Stimulated activated CD4-positive, alpha-beta T cell treated with anti-CD3 and anti-CD28 coated beads, Interleukin-2, amount 100 ng/mL, for 4 hours (primary cell): ENCODE measurements at regions not wholly inside any gene's neighbourhood (a gene's known extent, or its start where the extent isn't known, plus 50 kb on each side); places are given as distances from the start of the nearest gene placed in this dataset.

Source experiments
- DNase-seq: peaks from one replicate; pipeline ENCODE4 v3.0.0-alpha.2; 2020; ENCODE audit warnings: low read depth

GRCh38 chr17:72258711-72259110 lies 137.9 kb downstream of the SOX9 start:
- DNase-seq = no peak

- no peak for DNase-seq
These were observed 139.1 kb downstream of the SOX9 start for GRCh38 chr17:72259922-72260321.

- DNase-seq = no peak
These were observed 141.9 kb downstream of the SOX9 start for GRCh38 chr17:72262766-72263165.

- DNase-seq = no peak
These were observed 144.0 kb downstream of the SOX9 start for GRCh38 chr17:72264682-72265405.

DNA sequence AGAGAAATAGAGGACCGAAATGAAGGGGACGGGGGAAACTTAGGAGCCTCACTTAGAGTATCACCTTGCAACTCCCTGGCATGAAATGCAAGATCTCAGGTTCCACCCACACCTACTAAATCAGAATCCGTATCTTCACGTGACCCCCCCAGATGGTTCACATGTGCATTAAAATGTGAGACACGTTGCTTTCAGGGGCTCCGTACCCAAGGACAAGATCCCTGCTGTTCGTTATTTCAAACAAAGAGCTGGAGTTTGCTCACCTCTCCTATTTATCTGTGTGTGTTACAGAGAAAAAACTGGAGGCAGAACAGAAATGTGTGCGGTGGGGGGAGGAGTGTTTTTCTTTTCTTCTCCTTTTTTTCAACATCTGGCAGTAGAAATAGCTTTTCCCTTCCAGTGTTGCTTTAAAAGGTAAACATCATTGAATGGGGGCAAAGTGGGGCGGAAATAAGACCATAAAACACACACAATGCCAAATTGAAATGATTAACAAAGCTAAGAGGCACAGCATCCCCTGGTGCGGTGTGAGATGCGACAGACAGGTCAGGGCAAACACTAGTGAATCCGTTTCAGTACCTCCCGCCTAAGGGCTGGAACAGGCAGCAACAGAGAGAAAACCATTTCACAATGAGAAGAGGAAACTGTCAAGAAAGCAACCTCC lies 145.4 kb downstream of the SOX9 start:
- DNase-seq = no peak

DNA sequence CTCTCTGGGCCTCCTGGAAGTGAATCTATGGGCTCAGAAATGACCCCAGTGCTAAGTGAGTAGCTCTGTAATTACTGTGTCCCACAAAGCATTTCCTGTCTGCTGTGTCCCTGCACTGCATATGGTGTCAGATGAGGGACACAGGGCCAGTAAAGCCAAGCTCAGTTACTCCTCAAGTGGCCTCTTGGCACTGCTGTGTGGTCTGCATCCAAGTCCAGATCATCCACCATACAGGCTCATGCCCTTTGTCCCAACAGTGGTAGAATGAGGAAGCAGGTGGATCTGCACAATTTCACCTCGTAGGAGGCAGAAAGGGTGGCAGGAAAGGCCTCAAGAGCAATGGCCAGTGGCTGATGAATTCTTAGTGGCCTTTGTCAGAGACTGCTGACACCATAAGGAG lies 146.8 kb downstream of the SOX9 start:
- no peak for DNase-seq

DNA sequence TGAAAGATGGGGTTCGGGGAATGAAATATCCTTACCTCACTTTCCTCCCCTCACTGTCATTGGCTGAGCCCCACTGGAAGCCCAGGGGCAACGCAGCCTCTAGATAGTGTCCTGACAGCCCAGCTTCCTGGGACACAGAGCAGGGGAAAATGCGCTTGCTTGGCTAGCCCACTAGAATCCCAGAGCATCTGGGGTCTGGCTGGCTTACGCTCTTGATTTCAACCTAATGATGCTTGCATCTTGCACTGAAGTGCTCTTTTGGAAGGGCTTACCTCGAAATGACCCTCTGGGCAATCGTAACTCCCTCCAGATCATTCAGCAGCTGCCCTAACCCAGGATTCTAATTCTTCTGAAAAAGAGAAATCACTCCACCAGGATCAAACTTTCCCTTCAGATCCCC lies 147.6 kb downstream of the SOX9 start:
- DNase-seq = no peak

DNA sequence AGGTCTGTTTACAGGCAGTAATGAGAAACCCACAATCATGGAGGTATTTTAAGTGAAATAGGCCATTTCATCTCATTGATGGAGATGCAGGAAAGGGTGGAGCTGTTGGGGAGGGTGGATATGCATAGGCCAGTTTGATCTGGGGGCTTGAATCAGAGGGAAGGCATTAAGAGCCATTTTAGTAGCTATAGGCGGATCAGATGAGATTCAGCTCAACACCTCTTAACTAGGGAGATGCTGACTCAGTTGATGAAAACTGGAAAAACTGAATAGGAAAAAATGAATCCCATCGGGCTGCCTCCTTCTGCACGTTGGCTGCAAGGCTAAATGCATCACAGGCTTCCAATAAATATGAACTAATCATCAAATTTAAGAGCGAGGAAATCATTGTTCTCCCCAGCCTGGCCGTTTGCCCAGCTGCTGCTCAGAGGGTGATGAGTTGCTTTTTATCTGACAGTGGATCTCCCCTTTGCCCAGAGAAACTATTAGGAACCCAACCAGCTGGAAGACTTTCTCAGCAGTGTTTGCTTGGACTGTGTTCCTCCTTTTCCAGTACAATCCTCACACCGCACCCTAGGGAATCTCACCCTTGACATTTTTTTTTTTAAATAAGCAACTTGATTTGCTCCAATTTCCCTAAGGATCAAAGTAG lies 149.6 kb downstream of the SOX9 start:
- DNase-seq = no peak

DNA sequence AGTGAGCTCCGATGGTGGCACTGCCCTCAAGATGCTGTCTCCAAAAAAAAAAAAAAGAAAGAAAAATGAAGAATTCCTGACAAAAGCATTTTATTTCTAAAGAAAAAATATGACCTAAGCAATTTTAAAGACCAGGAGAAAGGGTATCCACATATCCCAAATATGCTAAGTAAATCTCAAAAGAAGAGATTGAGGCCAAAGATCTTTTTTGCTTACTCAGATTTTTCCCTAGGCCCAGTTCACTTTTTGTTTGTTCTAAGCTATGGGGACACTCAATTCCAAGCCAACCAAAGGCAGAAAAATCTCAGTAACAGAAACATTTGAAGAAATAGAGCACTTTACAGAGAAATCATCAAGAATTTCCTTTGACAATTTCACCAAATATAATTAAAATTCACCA lies 150.8 kb downstream of the SOX9 start:
- no peak for DNase-seq

DNA sequence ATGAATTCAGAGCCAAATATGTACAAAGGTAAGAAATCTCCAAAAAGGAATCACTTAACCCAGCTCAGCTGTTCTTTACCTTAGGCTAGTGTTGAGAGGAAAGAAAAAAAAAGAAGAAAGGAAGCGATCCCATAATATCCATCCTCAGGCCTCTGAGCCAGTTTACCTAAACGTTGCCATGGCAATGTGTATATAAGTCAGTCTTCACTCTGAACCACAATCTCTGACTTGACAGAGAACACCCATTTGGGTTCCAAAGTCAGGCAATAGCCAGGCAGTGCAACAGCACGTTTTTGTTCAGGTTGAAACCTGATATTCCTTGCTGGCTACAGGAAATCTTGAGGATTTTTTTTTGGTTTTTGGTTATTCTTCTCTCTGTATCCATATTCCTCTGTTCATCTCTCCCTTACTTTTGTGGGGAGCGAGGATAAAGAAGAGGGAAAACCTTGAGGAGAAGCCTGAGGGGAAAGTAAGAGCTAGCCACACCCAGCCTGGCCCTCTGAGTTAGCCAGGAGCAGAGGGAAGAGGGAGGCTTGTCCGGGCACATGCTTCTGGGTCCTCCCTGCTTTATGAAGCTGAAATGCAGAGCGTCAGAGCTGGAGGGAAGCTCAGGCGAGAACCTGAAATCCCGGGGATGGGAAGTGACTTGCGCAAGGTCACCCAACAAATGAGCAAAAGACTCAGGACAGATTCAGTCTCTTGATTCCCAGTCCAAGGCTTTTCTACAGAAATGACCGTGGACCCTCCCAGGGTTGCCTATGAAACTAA lies 152.7 kb downstream of the SOX9 start:
- no peak for DNase-seq

DNA sequence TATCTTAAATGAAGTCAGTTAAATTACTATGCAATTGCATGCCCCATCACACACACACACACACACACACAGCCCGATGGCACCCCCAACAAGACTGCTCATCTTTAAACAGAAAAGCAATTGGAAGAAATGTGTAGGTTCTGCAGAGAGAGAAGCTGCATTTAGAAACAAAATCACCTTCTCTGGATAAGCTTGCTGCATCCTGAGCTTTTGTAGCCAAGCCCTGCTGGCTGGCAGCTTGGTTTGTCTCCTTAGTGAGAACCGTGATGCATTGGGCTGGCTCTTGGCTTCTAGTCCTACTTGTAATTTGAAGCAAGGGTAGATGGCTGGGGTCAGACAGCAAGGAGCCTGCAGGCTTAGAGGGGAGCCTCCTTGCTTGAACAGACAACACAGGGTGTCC lies 153.8 kb downstream of the SOX9 start:
- no peak for DNase-seq

DNA sequence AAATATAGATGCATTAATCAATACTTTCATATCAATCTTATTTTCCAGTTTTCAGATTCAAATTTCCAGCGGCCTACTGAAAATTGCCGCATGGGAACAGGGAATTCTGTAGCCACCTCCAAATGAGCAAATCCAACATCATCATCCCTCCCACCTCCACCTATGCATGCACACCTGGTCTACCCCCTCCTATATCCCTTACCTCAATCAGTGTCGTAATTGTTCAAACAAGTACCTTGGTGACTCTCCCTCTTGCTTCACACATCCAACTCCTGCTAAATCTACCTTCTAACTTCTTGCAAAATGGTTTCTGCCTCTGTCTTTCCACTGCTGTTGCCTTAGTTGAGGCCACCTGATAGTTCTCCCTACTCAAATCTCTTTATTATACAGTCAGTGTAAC lies 160.1 kb downstream of the SOX9 start:
- no peak for DNase-seq

GRCh38 chr17:72282439-72283029 lies 161.7 kb downstream of the SOX9 start:
- DNase-seq = no peak

GRCh38 chr17:72284806-72285205 lies 164.0 kb downstream of the SOX9 start:
- DNase-seq = no peak

DNA sequence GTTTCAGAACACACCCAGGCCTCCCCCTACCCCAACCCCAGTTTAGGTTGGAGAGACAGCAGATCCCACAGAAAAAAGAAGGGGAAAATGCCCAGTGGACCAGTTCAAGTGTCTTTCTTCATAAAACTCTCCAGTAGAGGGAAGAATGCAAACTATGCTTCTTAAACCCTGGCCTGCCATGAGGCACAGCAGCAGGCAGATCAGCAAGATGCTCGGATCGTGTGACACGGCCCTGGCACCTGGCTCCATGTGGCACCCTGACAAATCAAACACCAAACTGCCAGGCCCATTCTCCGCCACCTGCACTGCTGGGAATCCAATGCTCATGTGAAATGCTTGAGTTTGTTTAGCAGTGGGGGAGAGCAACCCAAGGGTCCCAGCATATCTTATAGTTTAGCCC lies 166.8 kb downstream of the SOX9 start:
- no peak for DNase-seq

DNA sequence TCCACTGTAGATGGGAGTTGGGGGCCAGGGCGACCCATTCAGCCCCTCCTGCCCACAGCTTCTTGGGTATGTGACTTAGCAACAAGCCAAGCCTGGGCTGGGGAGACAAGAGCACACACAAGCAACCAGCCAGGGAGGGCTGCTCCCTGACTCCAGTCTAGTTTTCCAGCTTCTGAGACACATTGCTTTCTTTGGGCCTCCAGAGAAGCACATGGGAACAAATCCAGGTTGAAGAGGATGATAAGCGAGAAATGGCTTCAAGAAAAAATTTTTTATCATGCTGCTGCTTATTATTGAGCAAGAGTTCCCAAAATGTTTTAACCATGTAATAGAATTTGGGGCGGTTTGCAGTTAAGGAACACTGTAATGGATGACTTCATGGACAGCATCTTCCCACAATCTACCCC lies 173.7 kb downstream of the SOX9 start:
- no peak for DNase-seq

- no peak for DNase-seq
These were observed 175.1 kb downstream of the SOX9 start for GRCh38 chr17:72295916-72296315.

- DNase-seq = no peak
These were observed 175.6 kb downstream of the SOX9 start for GRCh38 chr17:72296456-72296855.

DNA sequence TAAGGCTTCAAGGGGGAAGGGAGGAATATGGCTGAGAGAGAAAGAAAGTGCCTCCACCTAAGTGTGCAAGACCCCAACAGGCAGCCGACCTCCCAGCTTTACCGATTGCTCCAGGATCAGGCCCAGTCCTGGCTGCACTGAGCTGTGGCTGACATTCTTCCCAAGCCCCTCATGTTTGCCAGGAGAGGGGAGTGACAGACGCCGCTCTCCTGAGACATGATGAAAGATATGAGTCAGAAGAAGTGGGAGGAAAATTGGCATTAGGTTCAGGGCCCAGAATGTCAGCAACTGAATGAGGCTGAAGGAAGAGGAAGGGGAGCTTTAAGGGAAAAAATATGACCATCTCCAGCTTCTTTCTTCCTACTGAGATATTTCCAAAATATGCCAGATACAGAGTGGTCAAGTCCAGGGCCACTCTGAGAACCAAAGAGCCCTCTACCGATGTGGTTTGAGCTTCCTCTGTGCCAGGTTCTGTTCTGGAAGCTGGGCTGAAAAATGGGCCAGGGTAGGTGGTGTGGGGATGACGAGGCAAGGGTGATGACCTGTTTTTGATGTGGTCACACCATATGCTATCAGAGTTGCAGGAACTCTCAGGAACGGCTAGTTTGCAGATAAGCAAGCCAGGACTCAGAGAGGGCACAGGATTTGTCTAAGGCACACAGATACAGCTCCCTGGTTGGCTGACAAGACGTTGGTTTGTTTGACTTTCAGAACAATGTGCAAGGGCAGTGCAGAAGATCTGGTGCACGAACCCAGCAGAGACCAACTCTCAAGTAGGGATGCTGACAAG lies 176.7 kb downstream of the SOX9 start:
- no peak for DNase-seq

DNA sequence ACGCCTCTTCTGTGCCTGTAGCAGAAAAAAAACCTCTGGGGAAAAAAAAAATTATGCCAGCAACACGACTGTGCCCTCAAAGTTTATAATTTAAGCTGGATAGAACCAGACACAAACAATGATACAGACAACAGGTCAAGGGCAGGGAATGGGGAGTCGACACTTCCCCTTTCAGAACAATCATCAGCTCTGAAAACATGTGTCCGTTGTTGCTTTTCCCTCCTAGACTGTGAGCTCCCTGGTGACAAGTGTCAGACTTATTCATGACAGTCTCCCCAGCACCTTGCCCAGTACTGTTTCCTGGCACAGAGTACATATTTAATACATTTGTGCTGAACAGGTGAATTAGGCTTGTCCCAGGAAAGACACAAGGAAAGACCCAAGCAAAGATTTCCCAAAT lies 178.3 kb downstream of the SOX9 start:
- no peak for DNase-seq

- DNase-seq = no peak
These were observed 178.8 kb downstream of the SOX9 start for GRCh38 chr17:72299592-72299991.

DNA sequence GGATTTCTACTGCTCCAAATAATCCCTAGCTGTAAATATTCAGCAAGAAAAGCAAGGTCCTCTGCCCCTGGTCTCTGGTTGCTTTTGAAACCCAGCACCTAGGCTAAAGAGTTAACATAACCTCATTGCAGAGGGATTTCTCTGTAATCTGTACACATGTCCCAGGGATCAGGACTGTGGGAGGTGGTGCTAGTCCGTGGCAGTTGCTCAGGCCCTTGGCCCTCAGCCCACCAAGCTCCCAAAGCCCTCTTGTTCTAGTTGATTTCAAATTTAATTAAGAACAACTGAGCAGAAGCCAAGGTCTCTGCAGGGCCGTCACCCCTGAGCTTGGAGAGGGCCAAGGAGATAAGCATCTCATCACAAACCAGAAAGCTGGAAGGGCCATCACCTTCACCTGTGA lies 181.1 kb downstream of the SOX9 start:
- no peak for DNase-seq
